HEK293 (cell line): ENCODE measurements at regions not wholly inside any gene's neighbourhood (a gene's known extent, or its start where the extent isn't known, plus 50 kb on each side); places are given as distances from the start of the nearest gene placed in this dataset.

Source experiments
- CTCF ChIP-seq: fragments of 450-650 bp; formaldehyde crosslinking; IDR thresholded peaks from 2 replicates; pipeline ENCODE4 v1.5.1; 2016; ENCODE audit warnings: missing biosample characterization, missing genetic modification characterization
- KLF7 ChIP-seq: fragments of 450-650 bp; formaldehyde crosslinking; IDR thresholded peaks from 2 replicates; pipeline ENCODE4 v1.5.1; 2016; ENCODE audit warnings: missing biosample characterization, missing genetic modification characterization, borderline replicate concordance
- ZBTB11 ChIP-seq: fragments of 450-650 bp; formaldehyde crosslinking; conservative IDR thresholded peaks from 2 replicates; pipeline ENCODE4 v1.5.1; 2016; ENCODE audit warnings: low read depth, missing biosample characterization, missing genetic modification characterization
- ZNF398 ChIP-seq: fragments of 450-650 bp; formaldehyde crosslinking; IDR thresholded peaks from 2 replicates; pipeline ENCODE4 v1.5.1; 2017; ENCODE audit warnings: missing biosample characterization, missing genetic modification characterization
- ZNF423 ChIP-seq: fragments of 450-650 bp; formaldehyde crosslinking; IDR thresholded peaks from 2 replicates; pipeline ENCODE4 v1.5.1; 2016; ENCODE audit warnings: missing biosample characterization, missing genetic modification characterization
- ZNF558 ChIP-seq: fragments of 450-650 bp; formaldehyde crosslinking; IDR thresholded peaks from 2 replicates; pipeline ENCODE4 v1.5.1; 2016; ENCODE audit warnings: missing biosample characterization, missing genetic modification characterization
- ZNF639 ChIP-seq: fragments of 450-650 bp; formaldehyde crosslinking; IDR thresholded peaks from 2 replicates; pipeline ENCODE4 v1.5.1; 2016; ENCODE audit warnings: missing biosample characterization, missing genetic modification characterization

- TF ChIP-seq ZNF423 (no peak), ZNF558 (tag by site-specific recombination) (no peak), CTCF (tag by site-specific recombination) (no peak), KLF7 (tag by site-specific recombination) (no peak), ZBTB11 (tag by site-specific recombination) (no peak), ZNF398 (tag by site-specific recombination) (no peak), ZNF639 (tag by site-specific recombination) (no peak)
These were observed 293.9 kb upstream of the ESRRG start for GRCh38 chr1:217017165-217017564.
